Brain microvascular endothelial cell (primary cell): ENCODE measurements at regions not wholly inside any gene's neighbourhood (a gene's known extent, or its start where the extent isn't known, plus 50 kb on each side); places are given as distances from the start of the nearest gene placed in this dataset.

Experiments
- DNase-seq: peaks from one replicate; pipeline ENCODE4 v3.0.0-alpha.2; 2020
- H3K27ac ChIP-seq: fragments of 250-450 bp; sonication (Bioruptor Pico); 2 replicates; pipeline ENCODE4 v1.5.1; 2020; ENCODE audit warnings: mild to moderate bottlenecking, moderate library complexity
- H3K27me3 ChIP-seq: fragments of 250-450 bp; sonication (Bioruptor Pico); replicated peaks from 2 replicates; pipeline ENCODE4 v1.5.1; 2020; ENCODE audit warnings: mild to moderate bottlenecking
- H3K36me3 ChIP-seq: fragments of 250-450 bp; sonication (Bioruptor Pico); replicated peaks from 2 replicates; pipeline ENCODE4 v1.5.1; 2020; ENCODE audit warnings: mild to moderate bottlenecking
- H3K4me3 ChIP-seq: 2 replicates; pipeline ENCODE4 v1.5.1; 2011; ENCODE audit warnings: low read depth, mild to moderate bottlenecking, control low read depth, low read length, moderate library complexity
- CTCF ChIP-seq: IDR thresholded peaks from 2 replicates; pipeline ENCODE4 v1.5.1; 2011; ENCODE audit warnings: low read depth, mild to moderate bottlenecking, moderate library complexity, low read length, control low read depth, inconsistent platforms; ENCODE audit errors: missing control alignments
- in situ Hi-C: cut with HindIII; loops from 2 replicates; pipeline ENCODE4 v1.10.0; 2017; ENCODE audit warnings: low sequenced_read_pairs, low pct_ligation_motif_present

GRCh38 chr2:108189316-108189715 lies 50.5 kb upstream of the SULT1C3 start:
- Histone ChIP-seq H3K27ac (no peak overlapping the region), H3K36me3 (no peaks in the 10 kb centered on the region)
- in situ Hi-C loops = no loop called here

More at GRCh38 chr2:108189316-108189715, 50.5 kb upstream of the SULT1C3 start:
- Histone ChIP-seq H3K4me3 (no peak overlapping the region), H3K27me3 (no peaks in the 10 kb centered on the region)
- TF ChIP-seq CTCF = no peak
- peak; percentile 38 for DNase-seq
